RWPE1 (cell line): ENCODE measurements at regions not wholly inside any gene's neighbourhood (a gene's known extent, or its start where the extent isn't known, plus 50 kb on each side); places are given as distances from the start of the nearest gene placed in this dataset.

ENCODE experiments used
- CTCF ChIA-PET: fragments of 350-600 bp; sonication (Branson Sonifier 250); formaldehyde crosslinking; extraction: SDS; loops from one replicate; lab custom pipeline; 2021; lab: Yijun Ruan, JAX
- POLR2A ChIA-PET: fragments of 400-600 bp; formaldehyde crosslinking; extraction: SDS; loops from one replicate; lab custom pipeline; 2020; ENCODE audit warnings: antibody characterized with exemption; ENCODE audit not compliant: low non-redundant PET; lab: Yijun Ruan, JAX
- DNase-seq: peaks from one replicate; pipeline ENCODE4 v3.0.0; 2012; ENCODE audit warnings: low spot score
- H3K27ac ChIP-seq: fragments of 450-650 bp; 2 replicates; pipeline ENCODE4 v1.5.1; 2017
- CTCF ChIP-seq: fragments of 450-650 bp; conservative IDR thresholded peaks from 2 replicates; pipeline ENCODE4 v1.5.1; 2017; ENCODE audit warnings: low read depth, mild to moderate bottlenecking

DNA sequence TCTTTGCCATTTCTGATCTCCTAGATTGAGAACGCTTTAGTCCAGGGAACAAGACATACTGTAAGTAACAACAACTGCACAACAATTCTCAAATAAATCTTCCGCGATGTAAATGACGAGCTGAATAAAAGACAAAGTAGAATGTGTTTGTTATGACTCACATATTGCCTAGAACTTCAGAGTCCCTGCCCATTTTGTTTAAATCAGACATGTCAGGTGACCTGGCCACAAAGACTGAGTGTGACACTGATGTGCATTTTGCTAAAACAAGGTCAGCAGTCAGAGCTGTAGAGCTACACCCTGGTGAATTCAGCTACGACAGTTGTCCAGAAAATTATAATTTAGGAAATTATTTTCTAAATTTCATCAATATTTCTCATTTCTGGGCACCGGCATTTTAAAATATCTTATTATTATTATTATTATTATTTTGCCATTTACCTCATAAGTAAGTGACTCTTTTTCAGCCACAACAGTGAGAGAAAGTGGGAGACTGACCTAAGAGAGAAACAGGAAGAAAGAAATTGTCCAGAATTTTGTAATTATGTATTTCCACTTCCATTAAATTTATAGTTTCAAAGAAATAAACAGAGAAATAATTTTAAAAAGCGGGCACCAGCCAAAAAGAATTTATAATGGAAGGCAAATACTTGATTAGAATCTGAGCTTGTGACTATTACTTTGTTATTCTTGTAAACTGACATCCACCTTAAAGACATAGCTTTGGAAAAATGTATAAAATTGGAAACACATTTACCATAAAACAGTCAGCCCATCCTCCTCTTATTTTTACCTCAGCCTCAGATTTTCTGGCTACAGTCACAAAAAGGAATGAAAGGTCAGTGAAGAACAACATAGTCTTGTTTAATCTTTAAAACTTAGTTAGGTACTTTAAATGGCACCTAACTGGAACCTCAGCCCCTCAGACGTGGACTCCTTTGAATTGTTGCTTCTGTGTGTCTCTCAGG, 157.0 kb upstream of the CITED2 start:
- no peak for DNase-seq
- CTCF ChIA-PET: interaction anchor here (0.7 kb wide), 1 partner anchor 323 kb away, joined by 3 read pairs; no protein-coding TSS in a partner anchor
- no peak overlapping the region for H3K27ac ChIP-seq
- no peak for TF ChIP-seq CTCF
- POLR2A ChIA-PET: no interaction called here

GRCh38 chr6:139530561-139530960, 156.1 kb upstream of the CITED2 start:
- no peak for DNase-seq
- ChIA-PET CTCF (no interaction called here), POLR2A (no interaction called here)
- TF ChIP-seq CTCF: no peak
- no peak overlapping the region for H3K27ac ChIP-seq

- no peak for DNase-seq
- TF ChIP-seq CTCF: no peak
- ChIA-PET CTCF (no interaction called here), POLR2A (no interaction called here)
- H3K27ac ChIP-seq: no peak overlapping the region
These were observed 155.0 kb upstream of the CITED2 start for GRCh38 chr6:139529420-139529819.

GRCh38 chr6:139528471-139528870, 154.0 kb upstream of the CITED2 start:
- no peak for TF ChIP-seq CTCF
- CTCF ChIA-PET: no interaction called here
- no peak overlapping the region for H3K27ac ChIP-seq
- POLR2A ChIA-PET: no interaction called here
- no peak for DNase-seq

DNA sequence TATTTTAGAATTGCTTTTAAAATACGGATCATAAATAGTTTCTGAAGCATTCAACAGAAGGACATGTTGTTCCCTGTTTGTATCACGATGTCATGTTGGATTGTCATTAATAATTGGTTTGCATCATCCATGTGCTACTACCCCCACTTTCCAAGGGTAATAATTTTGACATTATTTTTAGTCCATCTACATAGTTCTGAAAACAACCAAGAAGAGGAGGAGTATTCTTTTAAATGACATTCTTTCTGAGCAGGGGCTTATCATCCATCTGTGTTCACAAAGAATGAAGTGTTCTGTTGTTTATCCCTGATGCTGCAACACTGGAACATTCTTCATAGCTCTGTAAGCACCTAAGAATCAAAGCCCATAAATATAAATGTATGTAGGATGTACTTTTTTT, 151.0 kb upstream of the CITED2 start:
- ChIA-PET POLR2A (no interaction called here), CTCF (no interaction called here)
- TF ChIP-seq CTCF: no peak
- no peak overlapping the region for H3K27ac ChIP-seq
- no peak for DNase-seq

DNA sequence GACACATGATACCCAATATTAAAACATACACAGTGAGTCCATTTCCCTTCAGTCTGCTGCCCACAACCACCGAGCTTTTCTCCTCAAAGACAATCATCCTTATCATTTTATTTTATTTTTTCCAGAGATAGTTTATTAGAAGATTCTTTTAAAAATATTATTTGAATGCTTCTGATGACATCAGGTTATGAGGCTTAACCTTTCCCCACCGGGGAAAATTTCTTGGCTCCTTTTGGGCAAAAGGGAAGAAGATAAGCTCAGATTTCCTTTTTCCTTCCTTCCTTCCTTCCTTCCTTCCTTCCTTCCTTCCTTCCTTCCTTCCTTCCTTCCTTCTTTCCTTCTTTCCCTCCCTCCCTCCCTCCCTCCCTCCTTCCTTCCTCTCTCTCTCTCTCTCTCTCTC, 149.5 kb upstream of the CITED2 start:
- ChIA-PET POLR2A (no interaction called here), CTCF (no interaction called here)
- TF ChIP-seq CTCF: no peak
- no peak for DNase-seq
- H3K27ac ChIP-seq: no peak overlapping the region
